Neural progenitor cell (in vitro differentiated cells): ENCODE measurements at regions not wholly inside any gene's neighbourhood (a gene's known extent, or its start where the extent isn't known, plus 50 kb on each side); places are given as distances from the start of the nearest gene placed in this dataset.

ENCODE experiments used
- EZH2 ChIP-seq: fragments of 200-600 bp; sonication (generic); IDR thresholded peaks from 2 replicates; pipeline ENCODE4 v1.6.1; 2017; ENCODE audit warnings: antibody characterized with exemption, mild to moderate bottlenecking, moderate library complexity
- EZH2phosphoT487 ChIP-seq: fragments of 200-600 bp; sonication (generic); IDR thresholded peaks from 2 replicates; pipeline ENCODE4 v1.6.1; 2017; ENCODE audit warnings: antibody characterized with exemption
- TF ChIP-seq, protein P1 (sequence below): fragments of 200-600 bp; sonication (generic); IDR thresholded peaks from 2 replicates; pipeline ENCODE4 v1.5.1; 2017; ENCODE audit warnings: antibody characterized with exemption, mild to moderate bottlenecking

DNA sequence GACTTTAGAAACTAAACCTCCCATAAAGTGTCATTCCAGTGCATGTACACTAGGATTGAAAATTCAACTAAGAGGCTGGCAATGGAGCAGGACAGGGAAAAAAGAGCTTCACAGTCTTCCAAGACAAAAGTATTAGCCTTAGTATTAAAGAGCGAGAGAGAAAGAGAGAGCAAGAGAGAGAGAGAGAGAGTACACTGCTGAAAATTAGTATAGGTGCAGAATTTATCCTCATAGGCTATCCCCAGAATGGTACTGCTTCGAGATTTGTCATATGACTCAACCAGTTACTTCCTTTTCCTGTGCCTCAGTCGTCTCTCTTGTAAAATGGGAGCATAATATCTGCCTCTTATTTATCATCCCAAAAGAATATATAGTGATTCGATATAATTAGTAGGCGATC lies 543.2 kb upstream of the JARID2 start:
- no peak for TF ChIP-seq EZH2phosphoT487
- TF ChIP-seq, protein P1, sequence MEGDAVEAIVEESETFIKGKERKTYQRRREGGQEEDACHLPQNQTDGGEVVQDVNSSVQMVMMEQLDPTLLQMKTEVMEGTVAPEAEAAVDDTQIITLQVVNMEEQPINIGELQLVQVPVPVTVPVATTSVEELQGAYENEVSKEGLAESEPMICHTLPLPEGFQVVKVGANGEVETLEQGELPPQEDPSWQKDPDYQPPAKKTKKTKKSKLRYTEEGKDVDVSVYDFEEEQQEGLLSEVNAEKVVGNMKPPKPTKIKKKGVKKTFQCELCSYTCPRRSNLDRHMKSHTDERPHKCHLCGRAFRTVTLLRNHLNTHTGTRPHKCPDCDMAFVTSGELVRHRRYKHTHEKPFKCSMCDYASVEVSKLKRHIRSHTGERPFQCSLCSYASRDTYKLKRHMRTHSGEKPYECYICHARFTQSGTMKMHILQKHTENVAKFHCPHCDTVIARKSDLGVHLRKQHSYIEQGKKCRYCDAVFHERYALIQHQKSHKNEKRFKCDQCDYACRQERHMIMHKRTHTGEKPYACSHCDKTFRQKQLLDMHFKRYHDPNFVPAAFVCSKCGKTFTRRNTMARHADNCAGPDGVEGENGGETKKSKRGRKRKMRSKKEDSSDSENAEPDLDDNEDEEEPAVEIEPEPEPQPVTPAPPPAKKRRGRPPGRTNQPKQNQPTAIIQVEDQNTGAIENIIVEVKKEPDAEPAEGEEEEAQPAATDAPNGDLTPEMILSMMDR, result no peak
- TF ChIP-seq EZH2, result no peak
